ENCODE measurements at regions not wholly inside any gene's neighbourhood (a gene's known extent, or its start where the extent isn't known, plus 50 kb on each side); places are given as distances from the start of the nearest gene placed in this dataset.

GRCh38 chr5:159838551-159839222 is 77.6 kb upstream of the ADRA1B start:
- no peaks in the 10 kb centered on the region for H3K4me1 ChIP-seq (ENCODE audit: control insufficient read depth in 4 of 4, insufficient read depth in 4 of 4, low read length in 3 of 4)
- no peak overlapping the region for H3K27ac ChIP-seq (ENCODE audit: low read depth in 1 of 2, low read length in 2 of 2)
- no peak overlapping the region for H3K4me3 ChIP-seq (ENCODE audit: low read depth in 1 of 3, low read length in 3 of 3)
- 80% methylated on average over 8 of the region's 8 CpGs for WGBS
- H3K27me3 ChIP-seq (ENCODE audit: control insufficient read depth in 4 of 4, insufficient read depth in 4 of 4, low read length in 3 of 4) = no peaks in the 10 kb centered on the region
- H3K9me3 ChIP-seq (ENCODE audit: control insufficient read depth in 4 of 4, low read length in 3 of 4) = peaks cover 0 to 6% (median 0%) of the 10 kb centered on the region in 4 donors
- no peak for TF ChIP-seq NR2F2 (IDR thresholded peaks at IDR 0.05)
- TF ChIP-seq GABPA (IDR thresholded peaks at IDR 0.05 in 1 of 2, conservative IDR thresholded peaks at IDR 0.05 in 1 of 2) = no peak
- TF ChIP-seq, protein P1, sequence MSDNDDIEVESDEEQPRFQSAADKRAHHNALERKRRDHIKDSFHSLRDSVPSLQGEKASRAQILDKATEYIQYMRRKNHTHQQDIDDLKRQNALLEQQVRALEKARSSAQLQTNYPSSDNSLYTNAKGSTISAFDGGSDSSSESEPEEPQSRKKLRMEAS (IDR thresholded peaks at IDR 0.05) = no peak
- no peak for TF ChIP-seq SP1 (IDR thresholded peaks at IDR 0.05)
- no peak for TF ChIP-seq FOXA2 (IDR thresholded peaks at IDR 0.05)
- no peak for TF ChIP-seq JUND (IDR thresholded peaks at IDR 0.05)
- TF ChIP-seq RAD21 (IDR thresholded peaks at IDR 0.05) = no peak
- TF ChIP-seq, protein P2, sequence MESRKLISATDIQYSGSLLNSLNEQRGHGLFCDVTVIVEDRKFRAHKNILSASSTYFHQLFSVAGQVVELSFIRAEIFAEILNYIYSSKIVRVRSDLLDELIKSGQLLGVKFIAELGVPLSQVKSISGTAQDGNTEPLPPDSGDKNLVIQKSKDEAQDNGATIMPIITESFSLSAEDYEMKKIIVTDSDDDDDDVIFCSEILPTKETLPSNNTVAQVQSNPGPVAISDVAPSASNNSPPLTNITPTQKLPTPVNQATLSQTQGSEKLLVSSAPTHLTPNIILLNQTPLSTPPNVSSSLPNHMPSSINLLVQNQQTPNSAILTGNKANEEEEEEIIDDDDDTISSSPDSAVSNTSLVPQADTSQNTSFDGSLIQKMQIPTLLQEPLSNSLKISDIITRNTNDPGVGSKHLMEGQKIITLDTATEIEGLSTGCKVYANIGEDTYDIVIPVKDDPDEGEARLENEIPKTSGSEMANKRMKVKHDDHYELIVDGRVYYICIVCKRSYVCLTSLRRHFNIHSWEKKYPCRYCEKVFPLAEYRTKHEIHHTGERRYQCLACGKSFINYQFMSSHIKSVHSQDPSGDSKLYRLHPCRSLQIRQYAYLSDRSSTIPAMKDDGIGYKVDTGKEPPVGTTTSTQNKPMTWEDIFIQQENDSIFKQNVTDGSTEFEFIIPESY (IDR thresholded peaks at IDR 0.05) = no peak
- TF ChIP-seq, protein P3, sequence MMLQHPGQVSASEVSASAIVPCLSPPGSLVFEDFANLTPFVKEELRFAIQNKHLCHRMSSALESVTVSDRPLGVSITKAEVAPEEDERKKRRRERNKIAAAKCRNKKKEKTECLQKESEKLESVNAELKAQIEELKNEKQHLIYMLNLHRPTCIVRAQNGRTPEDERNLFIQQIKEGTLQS (IDR thresholded peaks at IDR 0.05) = no peak
- TF ChIP-seq TAF1 (conservative IDR thresholded peaks at IDR 0.05) = no peak
- TF ChIP-seq RXRA (IDR thresholded peaks at IDR 0.05) = no peak
- TF ChIP-seq HNF4A (conservative IDR thresholded peaks at IDR 0.05) = no peak
- no peak for TF ChIP-seq FOXA1 (IDR thresholded peaks at IDR 0.05)
- H3K36me3 ChIP-seq (ENCODE audit: control insufficient read depth in 4 of 4, insufficient read depth in 3 of 4, low read depth in 1 of 4, low read length in 3 of 4) = no peaks in the 10 kb centered on the region
- DNase-seq (ENCODE audit: low spot score) = no peak
- H3K9ac ChIP-seq (ENCODE audit: low read depth in 1 of 2, low read length in 2 of 2) = no peak overlapping the region

GRCh38 chr5:159844267-159845121 is 71.8 kb upstream of the ADRA1B start:
- TF ChIP-seq, protein P3 (IDR thresholded peaks at IDR 0.05) = no peak
- TF ChIP-seq RXRA (IDR thresholded peaks at IDR 0.05) (no peak), TAF1 (conservative IDR thresholded peaks at IDR 0.05) (no peak), EGR1 (IDR thresholded peaks at IDR 0.05; ENCODE audit: low read depth in 2 of 2) (no peak), RAD21 (IDR thresholded peaks at IDR 0.05) (no peak), GABPA (IDR thresholded peaks at IDR 0.05 in 1 of 2, conservative IDR thresholded peaks at IDR 0.05 in 1 of 2) (no peak), CTCF (IDR thresholded peaks at IDR 0.05; ENCODE audit: low read depth, low read length, missing input control) (no peak), SP1 (IDR thresholded peaks at IDR 0.05) (no peak), JUND (IDR thresholded peaks at IDR 0.05) (no peak), YY1 (IDR thresholded peaks at IDR 0.05) (no peak), FOXA2 (IDR thresholded peaks at IDR 0.05) (no peak), FOXA1 (IDR thresholded peaks at IDR 0.05) (no peak)
- TF ChIP-seq, protein P4, sequence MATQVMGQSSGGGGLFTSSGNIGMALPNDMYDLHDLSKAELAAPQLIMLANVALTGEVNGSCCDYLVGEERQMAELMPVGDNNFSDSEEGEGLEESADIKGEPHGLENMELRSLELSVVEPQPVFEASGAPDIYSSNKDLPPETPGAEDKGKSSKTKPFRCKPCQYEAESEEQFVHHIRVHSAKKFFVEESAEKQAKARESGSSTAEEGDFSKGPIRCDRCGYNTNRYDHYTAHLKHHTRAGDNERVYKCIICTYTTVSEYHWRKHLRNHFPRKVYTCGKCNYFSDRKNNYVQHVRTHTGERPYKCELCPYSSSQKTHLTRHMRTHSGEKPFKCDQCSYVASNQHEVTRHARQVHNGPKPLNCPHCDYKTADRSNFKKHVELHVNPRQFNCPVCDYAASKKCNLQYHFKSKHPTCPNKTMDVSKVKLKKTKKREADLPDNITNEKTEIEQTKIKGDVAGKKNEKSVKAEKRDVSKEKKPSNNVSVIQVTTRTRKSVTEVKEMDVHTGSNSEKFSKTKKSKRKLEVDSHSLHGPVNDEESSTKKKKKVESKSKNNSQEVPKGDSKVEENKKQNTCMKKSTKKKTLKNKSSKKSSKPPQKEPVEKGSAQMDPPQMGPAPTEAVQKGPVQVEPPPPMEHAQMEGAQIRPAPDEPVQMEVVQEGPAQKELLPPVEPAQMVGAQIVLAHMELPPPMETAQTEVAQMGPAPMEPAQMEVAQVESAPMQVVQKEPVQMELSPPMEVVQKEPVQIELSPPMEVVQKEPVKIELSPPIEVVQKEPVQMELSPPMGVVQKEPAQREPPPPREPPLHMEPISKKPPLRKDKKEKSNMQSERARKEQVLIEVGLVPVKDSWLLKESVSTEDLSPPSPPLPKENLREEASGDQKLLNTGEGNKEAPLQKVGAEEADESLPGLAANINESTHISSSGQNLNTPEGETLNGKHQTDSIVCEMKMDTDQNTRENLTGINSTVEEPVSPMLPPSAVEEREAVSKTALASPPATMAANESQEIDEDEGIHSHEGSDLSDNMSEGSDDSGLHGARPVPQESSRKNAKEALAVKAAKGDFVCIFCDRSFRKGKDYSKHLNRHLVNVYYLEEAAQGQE (IDR thresholded peaks at IDR 0.05) = no peak
- TF ChIP-seq, protein P2 (IDR thresholded peaks at IDR 0.05) = no peak
- WGBS = 94% methylated on average over 1 of the region's 1 CpG
- no peak for DNase-seq (ENCODE audit: low spot score)
- no peaks in the 10 kb centered on the region for H3K9me3 ChIP-seq (ENCODE audit: control insufficient read depth in 4 of 4, low read length in 3 of 4)
- no peaks in the 10 kb centered on the region for H3K36me3 ChIP-seq (ENCODE audit: control insufficient read depth in 4 of 4, insufficient read depth in 3 of 4, low read depth in 1 of 4, low read length in 3 of 4)
- H3K9ac ChIP-seq (ENCODE audit: low read depth in 1 of 2, low read length in 2 of 2) = no peak overlapping the region
- no peaks in the 10 kb centered on the region for H3K27me3 ChIP-seq (ENCODE audit: control insufficient read depth in 4 of 4, insufficient read depth in 4 of 4, low read length in 3 of 4)
- no peaks in the 10 kb centered on the region for H3K4me1 ChIP-seq (ENCODE audit: control insufficient read depth in 4 of 4, insufficient read depth in 4 of 4, low read length in 3 of 4)
- no peak overlapping the region for H3K4me3 ChIP-seq (ENCODE audit: low read depth in 1 of 3, low read length in 3 of 3)
- no peak overlapping the region for H3K27ac ChIP-seq (ENCODE audit: low read depth in 1 of 2, low read length in 2 of 2)
